GM12864 (cell line): ENCODE measurements at regions not wholly inside any gene's neighbourhood (a gene's known extent, or its start where the extent isn't known, plus 50 kb on each side); places are given as distances from the start of the nearest gene placed in this dataset.

Experiments used
- DNase-seq: peaks from one replicate; pipeline ENCODE4 v3.0.0-alpha.2; 2011; ENCODE audit warnings: low read depth
- H3K4me3 ChIP-seq: 2 replicates; pipeline ENCODE4 v1.5.1; 2011; ENCODE audit warnings: mild to moderate bottlenecking, low read depth, low read length, control low read depth
- TF ChIP-seq, protein P1 (sequence below): IDR thresholded peaks from 2 replicates; pipeline ENCODE4 v1.5.1; 2011; ENCODE audit warnings: low read depth, mild to moderate bottlenecking, moderate library complexity, low read length, control low read depth, inconsistent platforms; ENCODE audit errors: missing control alignments

DNA sequence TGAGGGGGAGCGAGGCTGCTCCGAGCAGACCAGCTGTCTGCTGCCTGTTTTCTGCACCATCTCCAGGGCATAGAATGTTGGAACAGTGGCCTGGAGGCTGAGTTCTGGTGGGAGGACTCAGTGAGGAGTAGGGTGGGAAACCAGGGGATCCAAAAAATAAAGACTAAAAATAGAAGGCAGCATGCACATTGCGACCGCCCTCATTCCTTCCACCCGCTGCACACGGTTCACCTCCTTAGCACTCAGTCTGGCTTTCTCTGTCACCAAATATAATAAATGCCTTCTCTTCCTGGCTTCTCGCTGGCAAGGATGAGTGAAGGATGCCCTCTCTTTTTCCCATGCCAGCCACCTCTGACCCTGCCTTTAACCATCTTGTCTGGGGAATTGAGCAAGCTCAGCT lies 146.2 kb downstream of the AACS start:
- H3K4me3 ChIP-seq, result no peak overlapping the region
- no peak for DNase-seq
- TF ChIP-seq, protein P1, sequence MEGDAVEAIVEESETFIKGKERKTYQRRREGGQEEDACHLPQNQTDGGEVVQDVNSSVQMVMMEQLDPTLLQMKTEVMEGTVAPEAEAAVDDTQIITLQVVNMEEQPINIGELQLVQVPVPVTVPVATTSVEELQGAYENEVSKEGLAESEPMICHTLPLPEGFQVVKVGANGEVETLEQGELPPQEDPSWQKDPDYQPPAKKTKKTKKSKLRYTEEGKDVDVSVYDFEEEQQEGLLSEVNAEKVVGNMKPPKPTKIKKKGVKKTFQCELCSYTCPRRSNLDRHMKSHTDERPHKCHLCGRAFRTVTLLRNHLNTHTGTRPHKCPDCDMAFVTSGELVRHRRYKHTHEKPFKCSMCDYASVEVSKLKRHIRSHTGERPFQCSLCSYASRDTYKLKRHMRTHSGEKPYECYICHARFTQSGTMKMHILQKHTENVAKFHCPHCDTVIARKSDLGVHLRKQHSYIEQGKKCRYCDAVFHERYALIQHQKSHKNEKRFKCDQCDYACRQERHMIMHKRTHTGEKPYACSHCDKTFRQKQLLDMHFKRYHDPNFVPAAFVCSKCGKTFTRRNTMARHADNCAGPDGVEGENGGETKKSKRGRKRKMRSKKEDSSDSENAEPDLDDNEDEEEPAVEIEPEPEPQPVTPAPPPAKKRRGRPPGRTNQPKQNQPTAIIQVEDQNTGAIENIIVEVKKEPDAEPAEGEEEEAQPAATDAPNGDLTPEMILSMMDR, result no peak

DNA sequence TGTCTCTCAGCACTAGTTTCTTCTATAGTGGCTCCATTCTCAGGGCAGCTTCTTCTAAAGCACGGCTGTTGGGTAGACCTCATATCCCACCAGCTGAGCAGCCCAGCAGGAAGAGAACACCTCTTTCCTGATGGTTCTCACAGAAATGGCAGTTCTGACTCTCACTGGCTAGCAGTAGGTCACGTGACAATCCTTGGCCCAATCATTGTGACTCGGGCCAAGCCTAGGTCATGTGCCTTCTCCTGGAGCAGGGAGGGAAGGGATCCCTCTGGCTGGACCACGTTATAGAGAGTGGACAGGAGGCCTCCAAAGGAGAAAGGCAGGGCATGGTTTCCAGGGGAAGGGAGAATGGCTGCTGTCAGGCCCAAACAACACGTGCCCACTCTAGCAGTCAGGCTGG lies 149.1 kb downstream of the AACS start:
- no peak overlapping the region for H3K4me3 ChIP-seq

DNA sequence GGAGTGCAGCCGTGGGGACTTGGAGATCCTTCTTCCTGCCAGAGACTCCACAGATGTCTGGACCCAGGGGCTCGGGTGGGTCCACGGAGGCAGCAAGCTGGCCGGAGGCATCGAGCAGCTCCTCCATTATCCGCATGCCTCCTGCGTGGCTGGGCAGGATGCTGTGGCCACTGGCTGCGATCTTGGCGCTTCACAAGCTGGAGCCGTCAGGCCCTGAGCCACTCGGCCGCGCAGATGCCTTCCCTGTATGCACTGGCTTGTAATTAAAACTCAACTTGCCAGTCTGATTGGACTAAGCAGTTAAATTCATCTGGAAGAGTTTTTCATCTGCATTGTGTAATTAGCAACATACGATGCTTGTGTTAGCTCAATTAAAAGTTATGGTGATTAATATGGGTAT lies 151.5 kb downstream of the AACS start:
- H3K4me3 ChIP-seq, result no peak overlapping the region
- TF ChIP-seq, protein P1, result no peak
- no peak for DNase-seq

More for the DNA sequence above, 149.1 kb downstream of the AACS start:
- TF ChIP-seq, protein P1, result no peak
- no peak for DNase-seq

DNA sequence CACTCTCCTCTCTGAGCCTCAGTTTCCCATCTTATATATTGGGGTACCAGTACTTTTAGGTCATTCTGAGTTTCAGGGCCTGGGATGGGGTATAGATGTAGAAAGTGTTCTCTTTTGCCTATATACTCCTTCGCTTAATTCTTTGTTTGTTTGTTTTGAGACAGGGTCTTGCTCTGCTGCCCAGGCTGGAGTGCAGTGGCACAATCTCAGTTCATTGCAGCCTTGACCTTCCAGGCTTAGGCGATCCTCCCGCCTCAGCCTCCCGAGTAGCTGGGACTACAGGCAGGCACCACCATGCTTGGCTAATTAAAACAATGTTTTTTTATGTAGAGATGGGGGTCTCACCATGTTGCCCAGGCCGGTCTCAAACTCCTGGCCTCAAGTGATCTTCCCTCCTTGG lies 152.1 kb downstream of the AACS start:
- TF ChIP-seq, protein P1, result no peak
- no peak for DNase-seq
- H3K4me3 ChIP-seq, result no peak overlapping the region

DNA sequence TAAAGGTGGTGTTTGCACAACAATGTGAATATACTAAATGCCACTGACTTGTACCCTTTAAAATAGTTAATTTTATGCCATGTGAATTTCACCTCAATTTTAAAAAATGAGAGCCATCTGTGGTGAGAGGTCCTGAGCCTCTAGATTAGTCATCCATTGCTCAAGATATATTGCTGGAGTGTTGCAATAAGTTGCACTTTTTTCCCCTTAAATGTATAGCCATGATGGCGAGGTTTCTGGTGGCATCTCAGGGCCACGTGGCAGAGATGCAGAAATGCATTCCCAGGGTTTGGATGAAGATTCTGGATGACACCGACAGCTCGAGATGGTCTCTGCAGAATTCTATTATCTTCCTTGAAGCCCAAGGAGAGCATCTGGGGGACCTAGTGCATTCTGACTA lies 153.7 kb downstream of the AACS start:
- DNase-seq, result no peak
- H3K4me3 ChIP-seq, result no peak overlapping the region
- TF ChIP-seq, protein P1, result no peak

DNA sequence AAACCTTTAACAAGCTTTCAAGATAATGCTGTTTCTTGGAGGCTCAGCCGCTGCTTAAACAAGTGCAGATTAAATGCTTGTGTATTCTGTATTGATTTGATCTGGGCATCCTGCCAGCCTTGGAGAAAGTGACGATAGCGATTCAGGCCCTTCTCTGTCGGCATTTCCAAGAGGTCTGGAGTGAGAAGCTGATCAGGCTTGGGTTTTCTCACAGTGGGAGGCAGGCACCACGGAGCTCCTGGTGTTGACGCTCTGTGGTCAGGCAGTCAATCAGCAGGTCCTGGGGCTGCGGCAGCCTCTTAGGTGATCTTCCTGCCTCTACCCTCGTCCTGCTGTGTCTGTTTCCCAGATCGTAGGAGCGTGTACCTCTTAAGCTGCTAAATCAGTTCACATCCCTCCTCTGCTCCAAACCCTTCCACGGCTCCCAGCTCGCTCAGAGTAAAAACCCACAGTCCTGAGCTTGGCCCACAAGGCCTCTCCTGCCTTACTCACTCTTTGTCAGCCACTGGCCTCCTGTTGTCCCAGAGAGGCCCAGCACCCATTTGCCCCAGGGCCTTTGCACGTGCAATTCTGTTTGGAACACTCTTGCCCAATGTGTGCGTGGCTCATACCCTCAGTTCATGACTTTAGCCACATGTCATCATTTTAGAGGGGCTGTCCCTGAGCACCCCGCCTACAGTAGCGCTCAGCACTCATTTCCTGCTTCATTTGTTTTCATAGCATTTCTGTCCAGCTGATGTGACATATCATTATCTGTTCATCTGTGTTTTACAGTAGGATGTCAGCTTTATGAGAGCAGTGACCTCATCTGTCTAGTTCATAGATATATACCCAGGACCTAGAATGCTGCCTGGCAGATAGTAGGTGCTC lies 155.4 kb downstream of the AACS start:
- DNase-seq, result no peak
- H3K4me3 ChIP-seq, result no peak overlapping the region
- TF ChIP-seq, protein P1, result no peak

DNA sequence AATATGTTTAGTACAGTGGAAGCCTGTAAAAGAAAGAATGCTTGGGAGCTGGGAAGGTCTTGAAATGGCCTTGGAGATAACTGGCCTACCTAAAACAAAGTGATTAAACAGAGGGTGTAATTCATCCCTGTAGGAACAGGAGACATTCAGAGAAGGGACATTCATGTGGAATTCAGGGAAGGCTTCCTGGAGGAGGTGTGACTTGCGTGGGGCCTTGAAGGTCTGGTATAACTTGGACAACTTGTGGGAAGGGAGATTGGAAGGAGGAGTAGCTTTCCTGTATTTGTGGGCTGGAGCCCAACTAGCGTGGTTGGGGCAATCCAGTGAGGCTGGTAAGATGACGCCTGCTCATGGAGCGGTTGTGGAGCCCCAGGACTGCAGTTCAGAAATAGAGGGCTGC lies 156.4 kb downstream of the AACS start:
- TF ChIP-seq, protein P1, result no peak
- no peak for DNase-seq
- H3K4me3 ChIP-seq, result no peak overlapping the region
